Heart right ventricle (tissue), 16 donors: ENCODE measurements at regions not wholly inside any gene's neighbourhood (a gene's known extent, or its start where the extent isn't known, plus 50 kb on each side); places are given as distances from the start of the nearest gene placed in this dataset.

Experiments used
- ATAC-seq, 8 donors: fragments of 200-7000 bp; cut with Tn5 transposase; one replicate each; pipeline ENCODE4 v1.9.1; 2020; ENCODE audit warnings: mild to moderate bottlenecking in 8 of 8, moderate library complexity in 8 of 8, moderate number of reproducible peaks in 1 of 8
- DNase-seq, 2 donors: peaks; one replicate each; pipeline ENCODE4 v3.0.0-alpha.2; 2020
- H3K27ac ChIP-seq, 10 donors: fragments of 200-600 bp; sonication (generic) in 2 of 10; one replicate each; pipeline versions ENCODE4 v1.5.0 to v1.8.0; 2020 to 2022; ENCODE audit warnings: mild to moderate bottlenecking in 3 of 10
- H3K27me3 ChIP-seq, 7 donors: fragments of 200-600 bp; one replicate each; pipeline ENCODE4 v1.8.0; 2021 to 2022; ENCODE audit warnings: mild to moderate bottlenecking in 2 of 7
- H3K36me3 ChIP-seq, 9 donors: fragments of 200-600 bp; sonication (generic) in 1 of 9; one replicate each; pipeline versions ENCODE4 v1.5.0 to v1.8.0; 2020 to 2022; ENCODE audit warnings: mild to moderate bottlenecking in 2 of 9
- H3K4me1 ChIP-seq, 9 donors: fragments of 200-600 bp; sonication (generic) in 1 of 9; one replicate each; pipeline versions ENCODE4 v1.5.0 to v1.8.0; 2020 to 2022; ENCODE audit warnings: mild to moderate bottlenecking in 4 of 9
- H3K4me3 ChIP-seq, 10 donors: fragments of 200-600 bp; sonication (generic) in 2 of 10; one replicate each; pipeline versions ENCODE4 v1.5.0 to v1.8.0; 2020 to 2022; ENCODE audit warnings: mild to moderate bottlenecking in 7 of 10, moderate library complexity in 2 of 10
- H3K9me3 ChIP-seq, 11 donors: fragments of 200-600 bp in 10 of 11; sonication (generic) in 2 of 11; one replicate each; pipeline versions ENCODE4 v1.5.0 to v1.8.0; 2013 to 2022; ENCODE audit warnings: mild to moderate bottlenecking in 2 of 11, control low read depth in 1 of 11, moderate library complexity in 1 of 11
- WGBS, 2 donors: extraction: QIAGEN DNeasy Blood & Tissue Kit; methylation state at CpG; one replicate each; pipeline ENCODE4 v1.1.7; 2013; ENCODE audit warnings: inconsistent platforms in 1 of 2; 5-methylcytosine and 5-hydroxymethylcytosine counted together
- intact Hi-C, 10 donors: fragments of 100-400 bp; cut with DNase I; formaldehyde crosslinking; loops; one replicate each; pipeline versions ENCODE4 v1.11.1 to v1.14.2; 2022
- TF ChIP-seq, protein P1 (sequence below), 9 donors: fragments of 200-600 bp; sonication (generic) in 2 of 9; IDR thresholded peaks; one replicate each; pipeline versions ENCODE4 v1.5.0 to v1.8.0; 2021 to 2022; ENCODE audit warnings: antibody characterized with exemption in 9 of 9, mild to moderate bottlenecking in 5 of 9, moderate library complexity in 1 of 9
- donor health status: Arrhythmogenic right ventricular cardiomyopathy.
- donor health status: ischemic (EF 13 %, LVEDD 7.1; RV severe dilation, severe dysfunction).
- donor health status: healthy with polysubstance abuse.
- donor health status: DM: no; HTN: yes; CAD: no.
- donor health status: DM: no; HTN: no; CAD: no.
- donor health status: ischemic (EF 25% LVEDD 6.9; RV normal size, moderate dysfunction).
- donor health status: ischemic (EF 25% LVEDD 5.7; RV mildly dilated, moderate dysfunction).
- donor health status: healthy.
- donor health status: DM: yes; HTN: yes; CAD: no.
- donor health status: Ischemic cardiomyopathy.
- donor health status: ischemic (EF 35%, LVEDD 5.7; RV mildly dilated, moderate dysfunction).
- donor health status: nonischemic (EF 11% LVEDD 7.7; RV severe dilation, severe dysfunction).
- donor health status: DM: yes; HTN: yes; CAD: no.
- donor health status: PGD.
- donor health status: ischemic (EF 29% LVEDD 5.4; RV normal size, mild dysfunction).
- donor health status: nonischemic (EF 23%, LVEDD 6.1; RV moderate dilation, normal function).

DNA sequence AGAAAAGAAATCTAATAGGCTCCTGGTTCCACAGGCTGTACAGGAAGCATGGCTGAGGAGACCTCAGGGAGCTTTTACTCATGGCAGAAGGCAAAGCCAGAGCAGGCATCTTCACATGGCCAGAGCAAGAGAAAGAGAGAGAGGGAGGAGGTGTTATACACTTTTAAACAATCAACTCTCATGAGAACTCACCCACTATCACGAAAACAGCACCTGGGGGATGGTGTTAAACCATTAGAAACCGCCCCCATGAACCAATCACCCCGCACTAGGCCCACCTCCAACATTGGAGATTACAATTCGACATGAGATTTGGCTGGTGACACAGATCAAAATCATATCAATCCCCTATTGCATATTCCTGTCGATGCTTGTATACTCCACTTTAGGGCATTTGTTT lies 93.5 kb downstream of the MRPL39 start:
- H3K4me3 ChIP-seq = no peak overlapping the region
- intact Hi-C loops = no loop called here
- no peaks in the 10 kb centered on the region for H3K9me3 ChIP-seq
- H3K4me1 ChIP-seq = no peaks in the 10 kb centered on the region
- no peak for ATAC-seq
- TF ChIP-seq, protein P1, sequence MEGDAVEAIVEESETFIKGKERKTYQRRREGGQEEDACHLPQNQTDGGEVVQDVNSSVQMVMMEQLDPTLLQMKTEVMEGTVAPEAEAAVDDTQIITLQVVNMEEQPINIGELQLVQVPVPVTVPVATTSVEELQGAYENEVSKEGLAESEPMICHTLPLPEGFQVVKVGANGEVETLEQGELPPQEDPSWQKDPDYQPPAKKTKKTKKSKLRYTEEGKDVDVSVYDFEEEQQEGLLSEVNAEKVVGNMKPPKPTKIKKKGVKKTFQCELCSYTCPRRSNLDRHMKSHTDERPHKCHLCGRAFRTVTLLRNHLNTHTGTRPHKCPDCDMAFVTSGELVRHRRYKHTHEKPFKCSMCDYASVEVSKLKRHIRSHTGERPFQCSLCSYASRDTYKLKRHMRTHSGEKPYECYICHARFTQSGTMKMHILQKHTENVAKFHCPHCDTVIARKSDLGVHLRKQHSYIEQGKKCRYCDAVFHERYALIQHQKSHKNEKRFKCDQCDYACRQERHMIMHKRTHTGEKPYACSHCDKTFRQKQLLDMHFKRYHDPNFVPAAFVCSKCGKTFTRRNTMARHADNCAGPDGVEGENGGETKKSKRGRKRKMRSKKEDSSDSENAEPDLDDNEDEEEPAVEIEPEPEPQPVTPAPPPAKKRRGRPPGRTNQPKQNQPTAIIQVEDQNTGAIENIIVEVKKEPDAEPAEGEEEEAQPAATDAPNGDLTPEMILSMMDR (IDR thresholded peaks at IDR 0.05) = no peak
- no peaks in the 10 kb centered on the region for H3K36me3 ChIP-seq
- no peaks in the 10 kb centered on the region for H3K27me3 ChIP-seq
- H3K27ac ChIP-seq = no peak overlapping the region
- WGBS, 2 donors = 86 to 90% methylated on average over 5 of the region's 5 CpGs
- no peak for DNase-seq

DNA sequence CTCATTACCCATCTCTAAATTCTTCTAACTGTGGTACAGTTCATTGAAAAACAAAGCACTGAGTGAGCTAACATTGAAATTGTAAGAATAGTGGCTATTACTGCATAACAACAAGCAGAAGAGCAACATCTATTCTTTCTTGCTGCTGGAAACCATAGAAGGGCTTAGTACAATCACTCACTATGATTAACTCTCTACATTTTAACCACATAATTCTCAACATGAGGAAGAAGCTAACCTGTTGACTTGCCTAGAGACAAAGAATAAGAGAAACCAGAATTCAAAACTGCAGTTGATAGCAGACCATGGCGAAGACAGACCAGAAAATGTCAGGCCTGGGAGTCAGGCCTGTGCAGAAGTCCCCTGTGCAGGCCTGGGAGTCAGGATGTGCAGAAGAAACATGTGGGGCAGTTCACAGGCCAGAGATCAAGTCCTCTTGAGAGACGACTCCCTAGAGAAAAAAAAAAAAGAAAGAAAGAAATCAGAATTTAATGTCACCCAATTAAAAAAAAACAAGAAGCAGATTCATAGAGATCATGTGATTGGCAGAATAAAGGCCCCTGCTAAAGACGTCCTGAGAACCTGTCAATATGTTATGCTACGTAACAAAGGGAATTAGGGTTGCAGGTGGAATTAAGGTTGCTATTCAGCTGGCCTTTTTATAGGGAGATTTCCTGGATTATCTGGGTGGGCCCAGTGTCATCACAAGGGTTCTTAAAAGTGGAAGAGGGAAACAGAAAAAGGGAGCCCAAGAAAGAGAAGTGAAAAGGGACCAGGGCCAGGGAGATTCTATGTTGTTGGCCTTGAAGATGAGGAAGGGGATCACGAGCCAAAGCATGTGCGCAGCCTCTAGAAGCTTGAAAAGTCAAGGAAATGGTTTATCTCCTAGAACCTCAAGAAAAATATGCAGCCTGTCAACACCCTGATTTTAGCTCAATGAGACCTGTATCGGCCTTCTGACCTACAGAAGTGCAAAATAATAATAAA lies 94.9 kb downstream of the MRPL39 start:
- WGBS, 2 donors = 72 to 74% methylated on average over 7 of the region's 7 CpGs

DNA sequence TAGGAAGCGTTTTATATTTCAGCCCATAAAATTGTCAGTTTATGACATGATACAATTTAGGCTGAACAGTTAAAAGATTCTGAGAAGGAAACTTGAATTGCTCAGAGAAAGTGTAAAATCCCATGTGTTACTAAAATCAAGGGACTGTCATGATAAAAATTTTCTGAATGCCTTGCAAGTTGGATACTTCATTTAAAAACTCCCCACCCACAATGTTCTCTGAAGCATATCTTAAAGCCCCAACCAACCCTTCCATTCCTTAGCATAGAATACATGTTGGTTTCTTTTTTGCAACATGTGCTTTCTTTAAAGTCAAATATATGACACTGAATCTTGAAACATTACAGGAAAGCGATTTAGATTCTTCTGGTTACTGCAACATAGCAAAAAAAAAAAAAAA lies 97.4 kb downstream of the MRPL39 start:
- intact Hi-C loops = loop anchor here in 1 of 10 donors (10.0 kb wide), 1 partner anchor 55 kb away; no protein-coding TSS in a partner anchor
- ATAC-seq (no peak), DNase-seq (no peak)
- no peaks in the 10 kb centered on the region for H3K9me3 ChIP-seq
- H3K4me1 ChIP-seq = no peaks in the 10 kb centered on the region
- no peak overlapping the region for H3K27ac ChIP-seq
- no peak overlapping the region for H3K4me3 ChIP-seq
- WGBS, 2 donors = 45 to 46% methylated on average over 2 of the region's 2 CpGs
- H3K27me3 ChIP-seq = no peaks in the 10 kb centered on the region
- H3K36me3 ChIP-seq = no peaks in the 10 kb centered on the region
- TF ChIP-seq, protein P1 (IDR thresholded peaks at IDR 0.05) = no peak

More for the DNA sequence above, 94.9 kb downstream of the MRPL39 start:
- Histone ChIP-seq H3K27ac (peak overlapping the region in 1 of 10 donors; percentile 37), H3K4me3 (no peak overlapping the region), H3K4me1 (no peaks in the 10 kb centered on the region), H3K27me3 (no peaks in the 10 kb centered on the region), H3K36me3 (no peaks in the 10 kb centered on the region), H3K9me3 (no peaks in the 10 kb centered on the region)
- TF ChIP-seq, protein P1 (IDR thresholded peaks at IDR 0.05) = no peak
- peak in 1 of 8 donors; percentile 52 for ATAC-seq
- DNase-seq = no peak
- intact Hi-C loops = no loop called here

DNA sequence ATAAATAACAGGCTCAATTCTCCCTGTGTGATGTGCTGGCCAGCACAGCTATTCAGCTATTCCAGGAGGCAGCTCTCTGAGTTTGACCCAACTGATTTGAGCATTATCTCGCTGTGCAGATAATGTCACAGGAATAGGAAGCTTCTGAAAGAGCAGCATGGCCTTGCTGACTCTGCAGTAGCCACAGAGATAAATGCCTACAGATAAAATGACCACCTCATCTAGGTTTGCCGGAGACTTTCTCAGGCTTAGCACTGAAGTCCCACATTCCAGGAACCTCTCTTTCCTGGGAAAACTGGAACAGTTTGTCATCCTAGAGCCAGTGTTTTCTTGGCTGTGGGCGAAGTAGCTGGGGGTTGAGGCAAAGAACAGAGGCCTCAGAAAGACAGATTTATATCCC lies 98.9 kb downstream of the MRPL39 start:
- intact Hi-C loops = loop anchor here in 1 of 10 donors (10.0 kb wide), 1 partner anchor 56 kb away; no protein-coding TSS in a partner anchor
- H3K9me3 ChIP-seq = no peaks in the 10 kb centered on the region
- TF ChIP-seq, protein P1 (IDR thresholded peaks at IDR 0.05) = no peak
- no peaks in the 10 kb centered on the region for H3K36me3 ChIP-seq
- H3K4me3 ChIP-seq = no peak overlapping the region
- no peaks in the 10 kb centered on the region for H3K4me1 ChIP-seq
- no peaks in the 10 kb centered on the region for H3K27me3 ChIP-seq
- DNase-seq (no peak), ATAC-seq (no peak)
- no peak overlapping the region for H3K27ac ChIP-seq
- 36% methylated on average over 3 of the region's 3 CpGs for WGBS, 2 donors
